HepG2 (cell line): ENCODE measurements at regions not wholly inside any gene's neighbourhood (a gene's known extent, or its start where the extent isn't known, plus 50 kb on each side); places are given as distances from the start of the nearest gene placed in this dataset.

Experiments
- CC2D1A ChIP-seq: sonication (generic); formaldehyde crosslinking; IDR thresholded peaks from 2 replicates; pipeline ENCODE4 v1.8.1; 2023; ENCODE audit warnings: mild to moderate bottlenecking, missing genetic modification reagents
- E2F2 ChIP-seq: sonication (generic); formaldehyde crosslinking; IDR thresholded peaks from 2 replicates; pipeline ENCODE4 v1.4.0; 2020; ENCODE audit warnings: missing genetic modification reagents, borderline replicate concordance
- ESRRA ChIP-seq: sonication (generic); formaldehyde crosslinking; IDR thresholded peaks from 2 replicates; pipeline ENCODE4 v1.5.1; 2020; ENCODE audit warnings: mild to moderate bottlenecking, low read depth, missing genetic modification reagents
- FOSL1 ChIP-seq: sonication (generic); formaldehyde crosslinking; IDR thresholded peaks from 2 replicates; pipeline ENCODE4 v1.9.0; 2021; ENCODE audit warnings: missing genetic modification reagents, borderline replicate concordance
- HHEX ChIP-seq: IDR thresholded peaks from 2 replicates; pipeline ENCODE4 v1.6.1; 2016; ENCODE audit warnings: control low read depth
- IRF2 ChIP-seq: IDR thresholded peaks from 2 replicates; pipeline ENCODE4 v1.6.1; 2018; ENCODE audit warnings: missing genetic modification reagents, missing compliant biosample characterization
- KMT2B ChIP-seq: IDR thresholded peaks from 2 replicates; pipeline ENCODE4 v1.6.1; 2016; ENCODE audit warnings: missing genetic modification reagents, missing compliant biosample characterization
- MIER2 ChIP-seq: IDR thresholded peaks from 2 replicates; pipeline ENCODE4 v1.6.1; 2016; ENCODE audit warnings: missing biosample characterization, missing genetic modification reagents
- MYPOP ChIP-seq: sonication (generic); formaldehyde crosslinking; IDR thresholded peaks from 2 replicates; pipeline ENCODE4 v1.8.1; 2023; ENCODE audit warnings: mild to moderate bottlenecking, moderate library complexity, missing genetic modification reagents
- NCOR1 ChIP-seq: fragments of 200-600 bp; sonication (generic); IDR thresholded peaks from 2 replicates; pipeline ENCODE4 v1.7.0; 2017; ENCODE audit warnings: antibody characterized with exemption, low read length, borderline replicate concordance
- NR2F1 ChIP-seq, 2 experiments: fragments of 450-650 bp in 1 of 2; formaldehyde crosslinking in 1 of 2; IDR thresholded peaks; 2 replicates each; pipeline versions ENCODE4 v1.5.0 to v1.6.1; 2016 to 2020; ENCODE audit warnings: mild to moderate bottlenecking in 1 of 2, missing compliant biosample characterization in 1 of 2, missing genetic modification reagents in 1 of 2, moderate library complexity in 1 of 2
- SNAI1 ChIP-seq: sonication (generic); formaldehyde crosslinking; IDR thresholded peaks from 2 replicates; pipeline ENCODE4 v1.5.0; 2020; ENCODE audit warnings: mild to moderate bottlenecking, missing genetic modification reagents, borderline replicate concordance
- SOX13 ChIP-seq, 3 experiments: fragments of 450-650 bp in 1 of 3; sonication (generic) in 1 of 3; formaldehyde crosslinking in 1 of 3; IDR thresholded peaks in 2 of 3; conservative IDR thresholded peaks in 1 of 3; 2 replicates each; pipeline versions ENCODE4 v1.5.0 to v1.6.1; 2016 to 2020; ENCODE audit warnings: antibody characterized with exemption in 1 of 3, mild to moderate bottlenecking in 1 of 3, missing compliant biosample characterization in 1 of 3, missing genetic modification reagents in 1 of 3, moderate library complexity in 1 of 3
- TBX2 ChIP-seq: sonication (generic); formaldehyde crosslinking; IDR thresholded peaks from 2 replicates; pipeline ENCODE4 v1.5.0; 2020; ENCODE audit warnings: missing genetic modification reagents, mild to moderate bottlenecking, borderline replicate concordance
- TBX3 ChIP-seq: fragments of 450-650 bp; IDR thresholded peaks from 2 replicates; pipeline ENCODE4 v1.6.1; 2017; ENCODE audit warnings: antibody characterized with exemption, mild to moderate bottlenecking, inconsistent platforms, borderline replicate concordance
- ZKSCAN8 ChIP-seq: IDR thresholded peaks from 2 replicates; pipeline ENCODE4 v1.6.1; 2016; ENCODE audit warnings: borderline replicate concordance, missing genetic modification reagents, missing compliant biosample characterization
- ZNF101 ChIP-seq: sonication (generic); formaldehyde crosslinking; IDR thresholded peaks from 2 replicates; pipeline ENCODE4 v1.4.0; 2020; ENCODE audit warnings: mild to moderate bottlenecking, low read depth, missing genetic modification reagents, borderline replicate concordance
- ZNF230 ChIP-seq: sonication (generic); formaldehyde crosslinking; IDR thresholded peaks from 2 replicates; pipeline ENCODE4 v1.4.0; 2020; ENCODE audit warnings: mild to moderate bottlenecking, missing genetic modification reagents
- TF ChIP-seq, protein P1 (sequence below): sonication (generic); formaldehyde crosslinking; IDR thresholded peaks from 2 replicates; pipeline ENCODE4 v1.4.0; 2020; ENCODE audit warnings: missing genetic modification reagents, borderline replicate concordance
- TF ChIP-seq, protein P2 (sequence below): sonication (generic); formaldehyde crosslinking; IDR thresholded peaks from 2 replicates; pipeline ENCODE4 v1.5.0; 2020; ENCODE audit warnings: missing genetic modification reagents

- TF ChIP-seq, protein P1, sequence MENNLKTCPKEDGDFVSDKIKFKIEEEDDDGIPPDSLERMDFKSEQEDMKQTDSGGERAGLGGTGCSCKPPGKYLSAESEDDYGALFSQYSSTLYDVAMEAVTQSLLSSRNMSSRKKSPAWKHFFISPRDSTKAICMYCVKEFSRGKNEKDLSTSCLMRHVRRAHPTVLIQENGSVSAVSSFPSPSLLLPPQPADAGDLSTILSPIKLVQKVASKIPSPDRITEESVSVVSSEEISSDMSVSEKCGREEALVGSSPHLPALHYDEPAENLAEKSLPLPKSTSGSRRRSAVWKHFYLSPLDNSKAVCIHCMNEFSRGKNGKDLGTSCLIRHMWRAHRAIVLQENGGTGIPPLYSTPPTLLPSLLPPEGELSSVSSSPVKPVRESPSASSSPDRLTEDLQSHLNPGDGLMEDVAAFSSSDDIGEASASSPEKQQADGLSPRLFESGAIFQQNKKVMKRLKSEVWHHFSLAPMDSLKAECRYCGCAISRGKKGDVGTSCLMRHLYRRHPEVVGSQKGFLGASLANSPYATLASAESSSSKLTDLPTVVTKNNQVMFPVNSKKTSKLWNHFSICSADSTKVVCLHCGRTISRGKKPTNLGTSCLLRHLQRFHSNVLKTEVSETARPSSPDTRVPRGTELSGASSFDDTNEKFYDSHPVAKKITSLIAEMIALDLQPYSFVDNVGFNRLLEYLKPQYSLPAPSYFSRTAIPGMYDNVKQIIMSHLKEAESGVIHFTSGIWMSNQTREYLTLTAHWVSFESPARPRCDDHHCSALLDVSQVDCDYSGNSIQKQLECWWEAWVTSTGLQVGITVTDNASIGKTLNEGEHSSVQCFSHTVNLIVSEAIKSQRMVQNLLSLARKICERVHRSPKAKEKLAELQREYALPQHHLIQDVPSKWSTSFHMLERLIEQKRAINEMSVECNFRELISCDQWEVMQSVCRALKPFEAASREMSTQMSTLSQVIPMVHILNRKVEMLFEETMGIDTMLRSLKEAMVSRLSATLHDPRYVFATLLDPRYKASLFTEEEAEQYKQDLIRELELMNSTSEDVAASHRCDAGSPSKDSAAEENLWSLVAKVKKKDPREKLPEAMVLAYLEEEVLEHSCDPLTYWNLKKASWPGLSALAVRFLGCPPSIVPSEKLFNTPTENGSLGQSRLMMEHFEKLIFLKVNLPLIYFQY (CRISPR knock-in tag), result peak; percentile 92
- TF ChIP-seq TBX3 (peak; percentile 96), ZNF101 (CRISPR knock-in tag) (0 out of 2 replicates have a peak, but pooled peaks have one; percentile 38), KMT2B (CRISPR knock-in tag) (peak; percentile 75), NCOR1 (peak; percentile 95), MIER2 (CRISPR knock-in tag) (peak; percentile 74; the same call in 1 of the 2 replicates), ESRRA (peak; percentile 74), SNAI1 (0 out of 2 replicates have a peak, but pooled peaks have one; percentile 26), E2F2 (CRISPR knock-in tag) (peak; percentile 21; the same call in 1 of the 2 replicates), NR2F1 (CRISPR knock-in tag; IDR thresholded peaks at IDR 0.05) (peak; percentile 98 to 99), SOX13 (IDR thresholded peaks at IDR 0.05) (peak; percentile 91), SOX13 (CRISPR knock-in tag; conservative IDR thresholded peaks at IDR 0.05 in 1 of 2, IDR thresholded peaks at IDR 0.05 in 1 of 2) (peak; percentile 14 to 96; a peak in 2 of 4 replicates), ZNF230 (CRISPR knock-in tag) (peak; percentile 64; the same call in 1 of the 2 replicates), IRF2 (CRISPR knock-in tag) (peak; percentile 97), TBX2 (CRISPR knock-in tag) (peak; percentile 99), ZKSCAN8 (CRISPR knock-in tag) (peak; percentile 84; the same call in 1 of the 2 replicates), MYPOP (peak; percentile 91), FOSL1 (CRISPR knock-in tag) (0 out of 2 replicates have a peak, but pooled peaks have one; percentile 12), HHEX (CRISPR knock-in tag) (0 out of 2 replicates have a peak, but pooled peaks have one; percentile 35), CC2D1A (CRISPR knock-in tag) (0 out of 2 replicates have a peak, but pooled peaks have one; percentile 44)
- TF ChIP-seq, protein P2, sequence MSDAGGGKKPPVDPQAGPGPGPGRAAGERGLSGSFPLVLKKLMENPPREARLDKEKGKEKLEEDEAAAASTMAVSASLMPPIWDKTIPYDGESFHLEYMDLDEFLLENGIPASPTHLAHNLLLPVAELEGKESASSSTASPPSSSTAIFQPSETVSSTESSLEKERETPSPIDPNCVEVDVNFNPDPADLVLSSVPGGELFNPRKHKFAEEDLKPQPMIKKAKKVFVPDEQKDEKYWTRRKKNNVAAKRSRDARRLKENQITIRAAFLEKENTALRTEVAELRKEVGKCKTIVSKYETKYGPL (CRISPR knock-in tag), result peak; percentile 78; the same call in 1 of the 2 replicates
Observed at GRCh38 chr16:21512280-21513192, 86.8 kb upstream of the METTL9 start (continued).
